ENCODE measurements at regions not wholly inside any gene's neighbourhood (a gene's known extent, or its start where the extent isn't known, plus 50 kb on each side); places are given as distances from the start of the nearest gene placed in this dataset.

- H3K4me3 ChIP-seq (ENCODE audit: low read depth, low read length), result no peak overlapping the region
- in situ Hi-C loops (cut with HindIII; ENCODE audit: low sequenced_read_pairs), result no loop called here
- no peak for DNase-seq (ENCODE audit: low read depth, low spot score)
- TF ChIP-seq, protein P1, sequence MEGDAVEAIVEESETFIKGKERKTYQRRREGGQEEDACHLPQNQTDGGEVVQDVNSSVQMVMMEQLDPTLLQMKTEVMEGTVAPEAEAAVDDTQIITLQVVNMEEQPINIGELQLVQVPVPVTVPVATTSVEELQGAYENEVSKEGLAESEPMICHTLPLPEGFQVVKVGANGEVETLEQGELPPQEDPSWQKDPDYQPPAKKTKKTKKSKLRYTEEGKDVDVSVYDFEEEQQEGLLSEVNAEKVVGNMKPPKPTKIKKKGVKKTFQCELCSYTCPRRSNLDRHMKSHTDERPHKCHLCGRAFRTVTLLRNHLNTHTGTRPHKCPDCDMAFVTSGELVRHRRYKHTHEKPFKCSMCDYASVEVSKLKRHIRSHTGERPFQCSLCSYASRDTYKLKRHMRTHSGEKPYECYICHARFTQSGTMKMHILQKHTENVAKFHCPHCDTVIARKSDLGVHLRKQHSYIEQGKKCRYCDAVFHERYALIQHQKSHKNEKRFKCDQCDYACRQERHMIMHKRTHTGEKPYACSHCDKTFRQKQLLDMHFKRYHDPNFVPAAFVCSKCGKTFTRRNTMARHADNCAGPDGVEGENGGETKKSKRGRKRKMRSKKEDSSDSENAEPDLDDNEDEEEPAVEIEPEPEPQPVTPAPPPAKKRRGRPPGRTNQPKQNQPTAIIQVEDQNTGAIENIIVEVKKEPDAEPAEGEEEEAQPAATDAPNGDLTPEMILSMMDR (IDR thresholded peaks at IDR 0.05; ENCODE audit: low read depth, low read length), result no peak
These were observed 65.3 kb upstream of the WDR1 start for GRCh38 chr4:10181745-10182445.

DNA sequence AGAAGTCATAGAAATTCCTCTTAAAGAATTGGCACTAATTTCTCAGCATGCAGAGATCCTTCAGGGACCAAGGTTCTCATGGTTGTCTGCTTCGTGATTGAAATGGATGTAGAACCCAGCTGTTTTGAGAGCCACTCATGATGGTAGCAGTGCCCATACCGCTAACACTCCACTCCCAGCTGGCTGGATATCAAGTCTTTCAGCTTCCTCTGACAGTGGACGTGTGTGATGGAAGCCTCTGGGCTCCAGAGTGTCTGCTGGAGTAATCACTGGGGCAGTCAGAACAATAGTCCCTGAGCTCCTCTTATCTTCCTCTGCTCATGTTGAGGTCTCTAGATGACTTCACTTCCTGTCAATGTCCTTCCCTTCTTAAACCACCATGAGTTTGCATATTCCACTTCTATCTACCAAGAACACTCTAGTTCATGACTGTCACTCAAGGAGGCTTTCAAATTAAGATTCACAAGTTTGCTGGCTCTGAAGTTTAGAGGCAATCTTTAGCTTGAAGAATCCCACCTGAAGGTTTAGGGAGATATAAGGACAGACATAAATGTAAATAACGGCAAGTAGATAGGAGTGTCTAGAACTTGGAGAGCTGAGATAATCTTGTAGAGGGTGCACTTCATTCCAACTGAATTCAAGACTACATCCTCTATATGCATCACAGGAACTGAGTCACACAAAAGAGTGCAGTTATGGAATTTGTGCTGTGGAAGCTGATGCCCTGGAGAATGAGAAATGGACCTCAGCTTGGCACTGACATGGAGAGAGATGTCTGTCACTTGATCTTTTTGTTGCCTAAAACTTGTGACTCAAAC is 64.5 kb upstream of the WDR1 start:
- no peak for DNase-seq (ENCODE audit: low read depth, low spot score)
- in situ Hi-C loops (cut with HindIII; ENCODE audit: low sequenced_read_pairs), result no loop called here
- TF ChIP-seq, protein P1 (IDR thresholded peaks at IDR 0.05; ENCODE audit: low read depth, low read length), result no peak
- no peak overlapping the region for H3K4me3 ChIP-seq (ENCODE audit: low read depth, low read length)

DNA sequence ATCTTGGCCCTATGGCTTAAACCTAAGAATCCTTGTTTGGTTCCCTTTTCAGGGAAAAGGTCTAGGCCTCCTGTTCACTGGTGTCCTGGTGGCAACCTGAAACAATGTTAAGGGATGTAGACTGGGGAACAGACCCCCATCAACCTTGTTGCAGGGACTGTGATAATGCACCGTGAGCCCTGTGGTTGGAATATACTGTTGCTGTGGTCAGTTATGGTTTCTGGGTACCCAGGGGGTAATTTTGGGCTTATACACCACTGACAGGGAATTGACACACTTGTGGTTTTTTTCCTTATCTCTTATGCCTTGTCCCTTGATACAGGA is 64.0 kb upstream of the WDR1 start:
- in situ Hi-C loops (cut with HindIII; ENCODE audit: low sequenced_read_pairs), result no loop called here
- no peak overlapping the region for H3K4me3 ChIP-seq (ENCODE audit: low read depth, low read length)
- TF ChIP-seq, protein P1 (IDR thresholded peaks at IDR 0.05; ENCODE audit: low read depth, low read length), result no peak
- DNase-seq (ENCODE audit: low read depth, low spot score), result no peak

- no peak for DNase-seq (ENCODE audit: low read depth, low spot score)
These were observed 63.5 kb upstream of the WDR1 start for GRCh38 chr4:10179957-10180602.

DNA sequence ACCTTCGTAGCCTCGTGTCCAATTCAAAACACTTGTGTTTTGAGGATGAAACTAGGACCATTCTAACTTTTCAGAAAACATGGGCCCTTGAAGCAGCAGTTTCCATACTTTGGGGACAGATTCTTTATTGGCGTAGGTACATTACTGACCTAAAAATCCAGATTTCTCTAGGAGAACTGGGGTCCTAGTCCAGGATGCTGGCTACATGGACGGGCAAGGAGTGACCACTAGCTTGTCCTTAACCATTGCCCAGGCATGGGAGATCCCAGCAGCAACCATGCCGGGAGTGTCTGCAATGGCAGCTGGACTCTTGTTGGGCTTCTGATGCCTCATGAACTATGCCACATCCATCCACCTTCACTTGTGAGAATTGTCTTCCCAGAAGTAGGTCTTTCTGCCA is 62.2 kb upstream of the WDR1 start:
- TF ChIP-seq, protein P1 (IDR thresholded peaks at IDR 0.05; ENCODE audit: low read depth, low read length), result no peak
- in situ Hi-C loops (cut with HindIII; ENCODE audit: low sequenced_read_pairs), result no loop called here
- H3K4me3 ChIP-seq (ENCODE audit: low read depth, low read length), result no peak overlapping the region
- no peak for DNase-seq (ENCODE audit: low read depth, low spot score)

More at GRCh38 chr4:10179957-10180602, 63.5 kb upstream of the WDR1 start:
- in situ Hi-C loops (cut with HindIII; ENCODE audit: low sequenced_read_pairs), result no loop called here
- TF ChIP-seq, protein P1 (IDR thresholded peaks at IDR 0.05; ENCODE audit: low read depth, low read length), result no peak
- H3K4me3 ChIP-seq (ENCODE audit: low read depth, low read length), result no peak overlapping the region

DNA sequence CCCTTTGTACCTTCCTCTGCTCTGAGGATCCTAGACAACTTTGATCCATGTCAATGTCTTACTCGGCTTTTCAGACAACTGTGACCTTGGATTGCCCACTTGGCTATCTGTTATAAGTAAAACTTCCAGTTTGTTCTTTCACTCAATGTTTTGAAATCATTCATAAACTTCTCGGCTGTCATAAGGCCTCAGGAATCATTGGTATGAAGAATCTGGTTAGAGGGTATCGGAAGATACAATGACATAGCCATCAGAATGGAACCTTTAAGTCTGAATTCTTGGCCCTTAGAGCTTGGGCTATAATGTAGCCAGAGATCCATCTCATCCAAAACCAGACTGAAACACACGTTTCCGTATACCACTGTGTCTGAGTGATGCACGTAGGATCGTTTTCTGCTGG is 59.0 kb upstream of the WDR1 start:
- no peak for DNase-seq (ENCODE audit: low read depth, low spot score)
- no peak overlapping the region for H3K4me3 ChIP-seq (ENCODE audit: low read depth, low read length)
- in situ Hi-C loops (cut with HindIII; ENCODE audit: low sequenced_read_pairs), result no loop called here
- TF ChIP-seq, protein P1 (IDR thresholded peaks at IDR 0.05; ENCODE audit: low read depth, low read length), result no peak

Measured in astrocyte of the spinal cord (primary cell).